GM23338 (cell line): ENCODE measurements at regions not wholly inside any gene's neighbourhood (a gene's known extent, or its start where the extent isn't known, plus 50 kb on each side); places are given as distances from the start of the nearest gene placed in this dataset.

Experiments used
- ATAC-seq: fragments of 200-7000 bp; cut with Tn5 transposase; 3 replicates; pipeline ENCODE4 v1.9.1; 2020
- DNase-seq: peaks from one replicate; pipeline ENCODE4 v3.0.0-alpha.2; 2015; ENCODE audit warnings: low spot score
- H2AFZ ChIP-seq: fragments of 200-600 bp; sonication (generic); 2 replicates; pipeline ENCODE4 v1.8.0; 2016; ENCODE audit warnings: antibody characterized with exemption, mild to moderate bottlenecking, moderate library complexity
- H3F3A ChIP-seq: fragments of 200-600 bp; sonication (generic); replicated peaks from 2 replicates; pipeline ENCODE4 v1.8.0; 2017; ENCODE audit warnings: antibody characterized with exemption, mixed run types, low read depth
- H3K27ac ChIP-seq: fragments of 200-600 bp; sonication (generic); 2 replicates; pipeline ENCODE4 v1.6.1; 2016; ENCODE audit warnings: low read depth
- H3K27me3 ChIP-seq: fragments of 200-600 bp; sonication (generic); 2 replicates; pipeline ENCODE4 v1.8.0; 2016; ENCODE audit warnings: mild to moderate bottlenecking, mixed run types, moderate library complexity; ENCODE audit not compliant: insufficient read depth
- H3K36me3 ChIP-seq: fragments of 200-600 bp; sonication (generic); 2 replicates; pipeline ENCODE4 v1.8.0; 2016; ENCODE audit warnings: mild to moderate bottlenecking; ENCODE audit not compliant: insufficient read depth
- H3K4me1 ChIP-seq: fragments of 200-600 bp; sonication (generic); 2 replicates; pipeline ENCODE4 v1.8.0; 2016; ENCODE audit warnings: mild to moderate bottlenecking, moderate library complexity; ENCODE audit not compliant: insufficient read depth
- H3K4me2 ChIP-seq: fragments of 200-600 bp; sonication (generic); 2 replicates; pipeline ENCODE4 v1.7.1; 2017; ENCODE audit warnings: mixed run types
- H3K4me3 ChIP-seq: fragments of 200-600 bp; sonication (generic); 2 replicates; pipeline ENCODE4 v1.6.1; 2016; ENCODE audit warnings: mixed run types
- H3K79me2 ChIP-seq: fragments of 200-600 bp; sonication (generic); replicated peaks from 2 replicates; pipeline ENCODE4 v1.8.0; 2017; ENCODE audit warnings: mild to moderate bottlenecking; ENCODE audit not compliant: insufficient read depth
- H3K9me2 ChIP-seq: fragments of 200-600 bp; sonication (generic); 2 replicates; pipeline ENCODE4 v1.8.0; 2017; ENCODE audit not compliant: insufficient read depth
- H4K20me1 ChIP-seq: fragments of 200-600 bp; sonication (generic); replicated peaks from 2 replicates; pipeline ENCODE4 v1.8.0; 2017; ENCODE audit warnings: mild to moderate bottlenecking; ENCODE audit not compliant: insufficient read depth
- H3K27ac Mint-ChIP-seq: 2 replicates; pipeline ENCODE4 v1.8.0; 2020; ENCODE audit warnings: inconsistent platforms, mild to moderate bottlenecking, moderate library complexity, mixed read lengths
- H3K27me3 Mint-ChIP-seq: 3 replicates; pipeline ENCODE4 v1.8.0; 2022; ENCODE audit warnings: low read depth, mild to moderate bottlenecking, moderate library complexity, mixed read lengths, inconsistent platforms; ENCODE audit not compliant: insufficient read depth, poor library complexity
- H3K36me3 Mint-ChIP-seq: 3 replicates; pipeline ENCODE4 v1.8.0; 2021; ENCODE audit warnings: low read depth, mild to moderate bottlenecking, inconsistent platforms, moderate library complexity, mixed read lengths
- H3K4me1 Mint-ChIP-seq: 3 replicates; pipeline ENCODE4 v1.8.0; 2020; ENCODE audit warnings: mild to moderate bottlenecking, inconsistent platforms, mixed read lengths
- H3K4me3 Mint-ChIP-seq: 3 replicates; pipeline ENCODE4 v1.8.0; 2021; ENCODE audit warnings: moderate library complexity, mild to moderate bottlenecking, inconsistent platforms, mixed read lengths
- H3K9me3 Mint-ChIP-seq: 3 replicates; pipeline ENCODE4 v1.8.0; 2020; ENCODE audit warnings: moderate library complexity, mild to moderate bottlenecking, inconsistent platforms, mixed read lengths
- JUNB ChIP-seq: IDR thresholded peaks from one replicate; pipeline ENCODE4 v1.6.1; 2016; ENCODE audit warnings: antibody characterized with exemption; ENCODE audit not compliant: unreplicated experiment
- REST ChIP-seq: IDR thresholded peaks from one replicate; pipeline ENCODE4 v1.6.1; 2018; ENCODE audit warnings: antibody characterized with exemption; ENCODE audit not compliant: unreplicated experiment
- ZNF114 ChIP-seq: fragments of 250-450 bp; sonication (Bioruptor Pico); IDR thresholded peaks from 2 replicates; pipeline ENCODE4 v1.5.0; 2020; ENCODE audit warnings: mild to moderate bottlenecking, moderate library complexity
- ZNF462 ChIP-seq: fragments of 250-450 bp; sonication (Bioruptor Pico); IDR thresholded peaks from 2 replicates; pipeline ENCODE4 v1.5.0; 2020; ENCODE audit warnings: mild to moderate bottlenecking, moderate library complexity

GRCh38 chr12:30200864-30201263, 417.1 kb upstream of the TMTC1 start (continued):
- TF ChIP-seq ZNF462 (CRISPR knock-in tag) (no peak), REST (no peak), ZNF114 (CRISPR knock-in tag) (no peak)

- peaks cover 31% of the 10 kb centered on the region for H3K4me1 Mint-ChIP-seq
- Histone ChIP-seq H3K36me3 (no peaks in the 10 kb centered on the region), H2AFZ (peak overlapping the region; percentile 6)
These were observed 413.8 kb upstream of the TMTC1 start for GRCh38 chr12:30197392-30198057.

More at GRCh38 chr12:30197392-30198057, 413.8 kb upstream of the TMTC1 start:
- Mint-ChIP-seq H3K9me3 (no peaks in the 10 kb centered on the region), H3K36me3 (no peaks in the 10 kb centered on the region), H3K27me3 (peaks cover 14% of the 10 kb centered on the region), H3K27ac (no peak overlapping the region), H3K4me3 (no peak overlapping the region)
- TF ChIP-seq JUNB, result no peak
- Histone ChIP-seq H4K20me1 (no peaks in the 10 kb centered on the region), H3K4me1 (peaks cover 6% of the 10 kb centered on the region; the same call in 1 of the 2 replicates), H3K27ac (no peak overlapping the region), H3F3A (no peaks in the 10 kb centered on the region), H3K4me3 (no peak overlapping the region), H3K9me2 (no peaks in the 10 kb centered on the region), H3K4me2 (no peak overlapping the region), H3K27me3 (peaks cover 31% of the 10 kb centered on the region), H3K79me2 (no peaks in the 10 kb centered on the region)
- ATAC-seq, result no peak
- no peak for DNase-seq
